NCI-H69 (cell line): ENCODE measurements at regions not wholly inside any gene's neighbourhood (a gene's known extent, or its start where the extent isn't known, plus 50 kb on each side); places are given as distances from the start of the nearest gene placed in this dataset.

Source experiments
- DNase-seq: peaks from one replicate; lab custom pipeline; 2025; lab: John Stamatoyannopoulos, UW

DNA sequence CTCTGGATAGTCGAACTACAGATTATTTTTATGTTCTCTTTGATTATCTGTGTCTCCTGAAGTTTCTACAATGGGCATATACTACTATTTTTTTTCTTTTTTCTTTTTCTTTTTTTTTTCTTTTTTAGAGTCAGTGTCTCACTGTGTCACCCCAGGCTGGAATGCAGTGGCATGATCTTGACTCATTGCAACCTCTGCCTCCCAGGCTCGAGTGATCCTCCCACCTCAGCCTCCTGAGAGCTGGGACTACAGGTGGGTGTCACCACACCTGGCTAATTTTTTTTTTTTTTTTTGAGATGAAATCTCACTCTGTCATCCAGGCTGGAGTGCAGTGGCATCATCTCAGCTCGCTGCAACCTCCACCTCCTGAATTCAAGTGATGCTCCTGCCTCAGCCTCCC is 250.7 kb upstream of the KAZN start:
- DNase-seq, result no peak

- DNase-seq, result no peak
These were observed 248.3 kb upstream of the KAZN start for GRCh38 chr1:14350197-14350596.

GRCh38 chr1:14352897-14353296 is 245.6 kb upstream of the KAZN start:
- no peak for DNase-seq

- DNase-seq, result peak; percentile 23
These were observed 237.5 kb upstream of the KAZN start for GRCh38 chr1:14361005-14361404.

DNA sequence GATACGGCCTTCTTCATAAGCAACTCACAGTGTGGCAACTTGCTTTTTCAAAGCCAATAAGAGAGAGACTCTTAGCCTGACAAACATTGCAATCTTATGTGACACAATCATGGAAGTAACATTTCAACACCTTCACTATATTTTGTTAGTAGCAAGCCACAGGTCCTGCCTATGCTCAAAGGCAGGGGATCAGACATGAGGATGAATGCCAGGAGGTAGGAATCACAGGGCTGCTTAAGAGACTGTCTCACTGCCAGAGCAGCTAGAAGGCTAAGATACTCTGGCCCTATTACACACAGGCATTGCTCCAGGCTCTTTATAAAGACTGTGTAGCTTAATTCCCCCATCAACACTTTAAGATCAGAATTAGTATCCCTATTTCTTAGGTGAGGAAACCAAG is 236.2 kb upstream of the KAZN start:
- DNase-seq, result no peak

DNA sequence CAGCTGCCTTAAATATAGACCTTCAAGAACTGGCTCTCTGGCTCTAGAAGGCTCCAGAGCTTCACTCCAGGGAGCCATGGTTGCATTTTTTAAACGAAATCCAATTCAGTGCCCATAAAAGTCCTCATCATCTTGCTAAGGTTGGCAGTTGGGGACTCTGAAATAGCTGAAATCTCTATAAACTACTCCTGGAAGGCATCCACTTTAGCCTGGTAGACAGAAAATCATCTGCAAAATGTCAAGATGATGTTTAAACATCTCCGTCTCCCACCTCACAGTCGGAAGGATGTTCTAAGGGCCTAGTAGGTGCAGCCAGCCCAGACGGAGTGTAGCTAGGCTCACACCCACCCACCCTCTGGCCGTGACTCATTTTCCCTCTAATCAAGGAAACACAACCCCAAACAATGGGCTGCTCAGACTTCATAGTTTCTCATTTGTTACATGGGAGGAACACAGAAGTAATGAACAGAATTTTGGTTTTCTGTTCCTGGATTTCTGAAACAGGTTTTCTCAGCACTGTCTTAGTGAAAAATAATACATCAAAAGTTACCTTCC is 235.4 kb upstream of the KAZN start:
- no peak for DNase-seq

- no peak for DNase-seq
These were observed 234.6 kb upstream of the KAZN start for GRCh38 chr1:14363707-14364413.

DNA sequence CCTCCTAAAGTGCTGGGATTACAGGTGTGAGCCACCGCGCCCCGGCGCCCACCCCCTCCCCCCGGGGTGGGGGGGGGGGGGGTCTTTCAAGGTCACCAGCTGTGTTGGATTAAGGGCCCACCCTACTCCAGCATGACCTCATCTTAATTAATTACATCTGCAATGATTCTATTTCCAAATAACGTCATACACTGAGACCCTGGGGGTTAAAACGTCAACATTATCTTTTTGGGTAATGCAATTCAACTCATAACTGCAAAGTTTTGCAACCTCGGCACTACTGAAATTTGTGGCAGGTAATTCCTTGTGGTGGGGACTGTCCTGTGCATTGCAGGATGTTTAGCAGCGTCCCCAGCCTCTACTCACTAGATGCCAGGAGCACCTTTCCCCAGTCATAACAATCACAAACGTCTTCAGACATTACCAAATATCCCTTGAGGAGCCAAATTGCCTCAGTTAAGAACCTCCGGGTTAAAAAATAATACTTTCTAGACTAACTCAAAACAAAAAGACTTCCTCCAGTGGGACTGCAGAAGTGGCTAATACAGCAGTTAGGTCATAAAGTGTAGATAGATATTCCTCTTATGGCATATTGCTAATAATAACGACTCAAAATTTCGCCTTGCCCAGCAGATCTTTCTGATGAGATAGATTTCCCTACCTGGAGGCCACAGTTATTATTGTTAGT is 233.0 kb upstream of the KAZN start:
- no peak for DNase-seq

GRCh38 chr1:14366091-14367018 is 232.1 kb upstream of the KAZN start:
- peak; percentile 1 for DNase-seq

DNA sequence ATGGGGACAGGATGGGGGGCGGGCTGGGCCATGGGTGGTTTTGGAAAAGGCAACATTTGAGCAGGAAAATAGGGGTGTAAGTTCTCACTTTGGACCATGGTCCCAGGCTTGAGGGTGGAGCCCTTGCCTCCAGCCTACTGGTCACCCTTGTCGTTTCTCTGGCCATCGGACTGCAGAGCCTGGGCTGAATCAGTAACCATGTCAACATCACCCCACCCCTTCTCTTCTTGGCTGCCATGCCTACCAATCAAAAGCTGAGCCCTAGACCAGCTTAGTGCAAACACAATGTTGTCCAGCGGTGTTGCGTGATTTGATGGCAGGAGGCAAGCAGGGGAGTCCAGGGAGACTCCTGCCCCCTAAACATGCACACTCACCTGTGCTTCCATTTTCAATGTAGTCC is 231.0 kb upstream of the KAZN start:
- no peak for DNase-seq

DNA sequence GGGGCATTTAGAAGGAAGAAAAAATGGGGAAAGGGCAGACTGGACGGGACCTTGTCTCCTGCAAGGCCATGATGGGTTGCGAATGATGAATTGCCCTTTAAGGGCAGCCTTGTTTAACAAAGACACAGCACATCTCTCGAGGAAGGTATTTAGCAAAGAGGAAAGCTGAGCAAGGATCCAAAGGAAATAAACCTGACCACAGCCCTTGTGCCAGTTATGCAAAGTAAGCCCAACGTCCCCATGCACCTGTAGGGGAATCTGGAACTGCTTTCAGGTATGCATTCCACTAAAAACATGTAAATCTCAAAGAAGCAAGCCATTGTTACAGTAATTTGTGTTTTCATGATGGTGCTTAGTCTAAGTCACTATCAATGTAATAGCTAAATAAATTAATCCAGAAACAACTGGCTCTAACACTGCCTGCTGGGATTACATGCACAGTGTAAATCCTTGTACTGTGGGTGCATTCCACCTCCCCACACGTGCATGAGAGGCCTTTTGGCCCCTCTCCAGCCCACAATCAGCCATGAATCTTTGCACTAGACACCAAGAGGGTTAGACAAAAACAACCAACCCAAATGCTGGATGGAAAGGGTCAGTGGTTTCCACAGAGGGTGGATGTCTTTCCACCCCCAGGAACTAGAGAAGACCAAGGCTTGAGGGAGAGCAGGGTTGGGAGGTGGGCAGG is 228.8 kb upstream of the KAZN start:
- DNase-seq, result no peak

GRCh38 chr1:14371771-14372497 is 226.6 kb upstream of the KAZN start:
- DNase-seq, result no peak

DNA sequence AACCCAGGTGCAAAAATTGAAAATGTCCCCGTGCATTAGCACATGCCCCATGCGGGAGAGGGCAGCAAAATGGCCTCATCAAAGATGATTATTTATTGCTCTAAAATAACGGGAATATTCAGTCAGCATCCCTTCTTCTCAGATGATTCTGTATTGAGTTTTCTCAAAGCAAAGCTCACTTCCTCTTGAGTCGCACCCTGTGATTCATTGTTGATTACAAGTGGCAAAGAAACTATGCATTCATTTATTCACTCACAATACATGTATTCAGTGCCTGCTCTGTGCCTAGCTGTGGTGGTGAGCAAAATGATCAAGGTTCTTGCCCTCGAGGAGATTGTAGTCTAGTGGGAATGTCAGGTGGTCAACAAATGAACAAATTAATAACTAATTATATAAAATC is 226.0 kb upstream of the KAZN start:
- DNase-seq, result no peak

DNA sequence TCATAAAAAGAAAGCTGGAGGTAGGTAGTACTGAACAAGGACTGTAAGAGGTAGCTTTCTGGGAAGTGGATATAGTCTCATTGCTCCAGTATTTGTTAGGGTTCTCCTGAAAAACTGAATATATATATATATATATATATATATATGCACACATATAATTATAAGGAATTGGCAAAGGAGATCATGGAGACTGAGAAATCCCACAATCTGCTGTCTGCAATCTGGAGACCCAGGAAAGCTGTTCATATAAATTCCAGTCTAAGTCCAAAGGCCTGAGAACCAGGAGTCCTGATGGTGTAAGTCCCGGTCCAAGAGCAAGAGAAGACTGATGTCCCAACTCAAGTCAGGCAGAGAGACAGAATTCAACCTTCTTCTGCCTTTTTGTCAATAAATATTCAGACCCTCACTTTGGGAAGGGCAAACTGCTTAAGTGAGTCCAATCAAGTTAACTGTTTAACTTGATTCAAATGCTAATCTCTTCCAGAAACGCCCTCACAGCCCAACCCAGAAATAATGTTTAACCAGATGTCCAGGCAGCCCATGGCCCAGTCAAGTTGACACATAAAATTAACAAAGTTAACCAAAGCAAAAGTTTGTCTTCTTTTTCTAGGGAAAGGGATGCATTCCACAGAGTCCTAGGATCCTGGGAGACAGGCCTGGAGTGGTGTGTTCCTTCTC is 225.3 kb upstream of the KAZN start:
- DNase-seq, result no peak

DNA sequence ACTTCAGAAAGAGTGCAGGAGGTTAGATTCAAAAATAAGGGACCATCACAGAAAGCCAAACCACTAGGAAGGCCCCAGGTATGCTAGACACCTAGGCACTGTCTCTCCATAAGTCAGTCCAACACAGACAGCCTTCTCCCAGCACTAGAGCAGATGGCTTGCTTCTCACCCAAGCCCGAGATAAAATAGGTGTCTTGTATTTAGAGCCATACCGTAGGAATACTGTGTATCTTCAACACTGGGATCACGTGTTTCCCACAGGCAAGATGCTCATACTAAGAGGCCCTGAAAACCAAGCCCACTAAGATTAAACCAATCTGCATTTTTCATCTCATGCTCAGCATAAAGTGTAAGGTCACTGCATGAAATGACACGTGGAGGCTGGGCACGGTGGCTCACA is 223.3 kb upstream of the KAZN start:
- no peak for DNase-seq

- DNase-seq, result no peak
These were observed 221.1 kb upstream of the KAZN start for GRCh38 chr1:14377386-14377785.

GRCh38 chr1:14380408-14380807 is 218.1 kb upstream of the KAZN start:
- DNase-seq, result no peak

- no peak for DNase-seq
These were observed 207.7 kb upstream of the KAZN start for GRCh38 chr1:14390816-14391215.

GRCh38 chr1:14392161-14392858 is 206.2 kb upstream of the KAZN start:
- DNase-seq, result no peak

DNA sequence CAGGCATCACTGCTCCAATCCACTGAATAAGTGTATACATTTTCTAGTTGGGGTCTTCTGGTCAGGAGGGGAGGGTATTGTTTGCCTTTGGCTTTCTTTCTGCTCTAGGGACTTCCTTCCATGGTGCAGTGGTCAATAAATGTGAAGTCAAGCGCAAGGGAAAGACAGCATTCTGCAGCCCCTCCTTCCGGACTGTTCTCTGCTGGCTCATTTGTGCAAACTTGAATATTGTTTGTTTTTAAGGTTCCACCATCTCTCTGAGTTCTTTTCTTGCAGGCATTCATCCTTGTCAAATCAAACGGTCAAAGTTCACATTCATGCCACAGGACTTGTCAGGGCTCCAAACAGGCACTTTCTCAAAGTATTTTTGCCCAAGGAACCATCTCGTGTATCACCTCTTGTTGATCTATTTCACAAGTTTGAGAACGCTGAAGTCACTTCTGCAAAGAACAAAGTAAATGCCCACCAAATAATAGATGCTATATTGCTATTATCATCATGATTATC is 205.6 kb upstream of the KAZN start:
- DNase-seq, result no peak
